Effector CD4-positive, alpha-beta T cell (primary cell): ENCODE measurements at regions not wholly inside any gene's neighbourhood (a gene's known extent, or its start where the extent isn't known, plus 50 kb on each side); places are given as distances from the start of the nearest gene placed in this dataset.
"Not testable (repeated sequence)": the region's sequence is repeated elsewhere in the genome, so short reads cannot be mapped to it uniquely, and the experiment has no call there.

Experiments
- DNase-seq: peaks from one replicate; pipeline ENCODE4 v3.0.0-alpha.2; 2020

GRCh38 chr1:149366402-149366801, 108.4 kb upstream of the NBPF19 start:
- not testable (repeated sequence) for DNase-seq

GRCh38 chr1:149367472-149368044, 107.3 kb upstream of the NBPF19 start:
- not testable (repeated sequence) for DNase-seq

GRCh38 chr1:149368337-149368736, 106.5 kb upstream of the NBPF19 start:
- DNase-seq = not testable (repeated sequence)

GRCh38 chr1:149369081-149369480, 105.8 kb upstream of the NBPF19 start:
- DNase-seq = not testable (repeated sequence)

GRCh38 chr1:149371955-149372354, 102.9 kb upstream of the NBPF19 start:
- not testable (repeated sequence) for DNase-seq

- not testable (repeated sequence) for DNase-seq
Observed at GRCh38 chr1:149378462-149378861, 96.4 kb upstream of the NBPF19 start.

- DNase-seq = peak; percentile 37
Observed at GRCh38 chr1:149390173-149390926, 84.5 kb upstream of the NBPF19 start.

- not testable (repeated sequence) for DNase-seq
Observed at GRCh38 chr1:149390931-149391330, 83.9 kb upstream of the NBPF19 start.

- not testable (repeated sequence) for DNase-seq
Observed at GRCh38 chr1:149395802-149396201, 79.0 kb upstream of the NBPF19 start.

- not testable (repeated sequence) for DNase-seq
Observed at GRCh38 chr1:149398527-149398926, 76.3 kb upstream of the NBPF19 start.

GRCh38 chr1:149408404-149408803, 66.4 kb upstream of the NBPF19 start:
- not testable (repeated sequence) for DNase-seq

- DNase-seq = not testable (repeated sequence)
Observed at GRCh38 chr1:149415373-149415772, 59.5 kb upstream of the NBPF19 start.

GRCh38 chr1:149418782-149419181, 56.1 kb upstream of the NBPF19 start:
- not testable (repeated sequence) for DNase-seq

- DNase-seq = not testable (repeated sequence)
Observed at GRCh38 chr1:149423122-149423521, 51.7 kb upstream of the NBPF19 start.
